IMR-90 (cell line): ENCODE measurements at regions not wholly inside any gene's neighbourhood (a gene's known extent, or its start where the extent isn't known, plus 50 kb on each side); places are given as distances from the start of the nearest gene placed in this dataset.

ENCODE experiments used
- ATAC-seq: fragments of 200-7000 bp; cut with Tn5 transposase; 2 replicates; pipeline ENCODE4 v1.9.1; 2020; ENCODE audit warnings: low read depth, mild to moderate bottlenecking, moderate library complexity
- BruUV-seq: library from RNA; stranded (reverse); fragments of 400-500 nt; replicated peaks from 2 replicates; lab custom pipeline; 2021; lab: Mats Ljungman, UMichigan
- CTCF ChIA-PET: fragments of 300-600 bp; formaldehyde crosslinking; extraction: SDS; loops from one replicate; lab custom pipeline; 2021; ENCODE audit warnings: antibody characterized with exemption; lab: Yijun Ruan, JAX
- POLR2A ChIA-PET: fragments of 300-600 bp; sonication (Branson Sonifier 250); formaldehyde crosslinking; loops from one replicate; lab custom pipeline; 2022; ENCODE audit warnings: antibody characterized with exemption; ENCODE audit not compliant: unreplicated experiment; lab: Charles Lee
- DNase-seq: peaks from one replicate; pipeline ENCODE4 v3.0.0; 2013
- H2AFZ ChIP-seq: replicated peaks from 2 replicates; pipeline ENCODE3; 2013; ENCODE audit warnings: low read length, mild to moderate bottlenecking; ENCODE audit not compliant: poor library complexity
- H2AK5ac ChIP-seq: 2 replicates; pipeline ENCODE4 v1.6.1; 2013; ENCODE audit warnings: low read depth, low read length, inconsistent platforms
- H2AK9ac ChIP-seq: replicated peaks from 2 replicates; pipeline ENCODE3; 2013; ENCODE audit warnings: mild to moderate bottlenecking, low read depth, low read length, moderate library complexity; ENCODE audit not compliant: poor library complexity
- H2BK120ac ChIP-seq: 2 replicates; pipeline ENCODE4 v1.6.1; 2013; ENCODE audit warnings: low read depth, low read length, inconsistent platforms
- H2BK15ac ChIP-seq: 3 replicates; pipeline ENCODE4 v1.6.1; 2013; ENCODE audit warnings: low read depth, low read length, inconsistent platforms
- H2BK20ac ChIP-seq: 2 replicates; pipeline ENCODE4 v1.6.1; 2013; ENCODE audit warnings: low read depth, mild to moderate bottlenecking, inconsistent platforms, low read length, moderate library complexity
- H2BK5ac ChIP-seq: 2 replicates; pipeline ENCODE4 v1.6.1; 2013; ENCODE audit warnings: mild to moderate bottlenecking, low read depth, low read length, inconsistent platforms; ENCODE audit not compliant: poor library complexity, severe bottlenecking
- H3K14ac ChIP-seq: replicated peaks from 2 replicates; pipeline ENCODE4 v1.6.1; 2013; ENCODE audit warnings: low read depth, low read length, inconsistent platforms
- H3K18ac ChIP-seq: 2 replicates; pipeline ENCODE4 v1.6.1; 2013; ENCODE audit warnings: low read depth, low read length, control low read depth
- H3K23ac ChIP-seq: 2 replicates; pipeline ENCODE4 v1.6.1; 2013; ENCODE audit warnings: low read depth, low read length, inconsistent platforms
- H3K27ac ChIP-seq: 2 replicates; pipeline ENCODE4 v1.5.1; 2013; ENCODE audit warnings: mild to moderate bottlenecking, control low read depth, low read length; ENCODE audit not compliant: insufficient read depth
- H3K27me3 ChIP-seq: 2 replicates; pipeline ENCODE4 v1.6.1; 2013; ENCODE audit warnings: low read length; ENCODE audit not compliant: control insufficient read depth, insufficient read depth
- H3K36me3 ChIP-seq: 2 replicates; pipeline ENCODE4 v1.6.1; 2013; ENCODE audit warnings: low read length, mixed read lengths; ENCODE audit not compliant: control insufficient read depth, insufficient read depth
- H3K4ac ChIP-seq: 2 replicates; pipeline ENCODE4 v1.6.1; 2013; ENCODE audit warnings: low read depth, low read length, inconsistent platforms
- H3K4me1 ChIP-seq: 2 replicates; pipeline ENCODE4 v1.6.1; 2013; ENCODE audit warnings: low read length, mixed read lengths; ENCODE audit not compliant: control insufficient read depth, insufficient read depth
- H3K4me2 ChIP-seq: 2 replicates; pipeline ENCODE4 v1.6.1; 2013; ENCODE audit warnings: low read depth, mild to moderate bottlenecking, control low read depth, low read length, moderate library complexity
- H3K4me3 ChIP-seq: 2 replicates; pipeline ENCODE4 v1.5.1; 2013; ENCODE audit warnings: low read depth, mild to moderate bottlenecking, control low read depth, low read length, moderate library complexity; ENCODE audit not compliant: insufficient read depth
- H3K56ac ChIP-seq: 2 replicates; pipeline ENCODE4 v1.6.1; 2013; ENCODE audit warnings: low read length, inconsistent platforms; ENCODE audit not compliant: insufficient read depth; ENCODE audit errors: extremely low read depth
- H3K79me1 ChIP-seq, 2 experiments: 2 replicates each; pipeline ENCODE4 v1.6.1; 2013; ENCODE audit warnings: low read length in 2 of 2, inconsistent platforms in 1 of 2, low read depth in 1 of 2
- H3K9ac ChIP-seq: 2 replicates; pipeline ENCODE4 v1.6.1; 2013; ENCODE audit warnings: low read depth, low read length, control low read depth
- H3K9me1 ChIP-seq: 2 replicates; pipeline ENCODE4 v1.6.1; 2013; ENCODE audit warnings: low read length, inconsistent platforms; ENCODE audit not compliant: insufficient read depth
- H3K9me3 ChIP-seq: 2 replicates; pipeline ENCODE4 v1.6.1; 2013; ENCODE audit warnings: low read length; ENCODE audit not compliant: control insufficient read depth, insufficient read depth
- H4K20me1 ChIP-seq: 2 replicates; pipeline ENCODE4 v1.6.1; 2013; ENCODE audit warnings: low read length, inconsistent platforms; ENCODE audit not compliant: insufficient read depth
- H4K5ac ChIP-seq: 2 replicates; pipeline ENCODE4 v1.6.1; 2013; ENCODE audit warnings: mild to moderate bottlenecking, low read depth, low read length, control low read depth
- H4K8ac ChIP-seq, 2 experiments: 2 replicates each; pipeline ENCODE4 v1.6.1; 2013; ENCODE audit warnings: low read depth in 2 of 2, low read length in 2 of 2, control low read depth in 1 of 2, inconsistent platforms in 1 of 2
- H4K91ac ChIP-seq: 2 replicates; pipeline ENCODE4 v1.6.1; 2013; ENCODE audit warnings: low read depth, low read length, inconsistent platforms; ENCODE audit not compliant: insufficient read depth
- BHLHE40 ChIP-seq: fragments of 150-350 bp; IDR thresholded peaks from 2 replicates; pipeline ENCODE4 v1.6.1; 2016; ENCODE audit warnings: mild to moderate bottlenecking, low read depth, low read length
- CEBPB ChIP-seq: IDR thresholded peaks from 2 replicates; pipeline ENCODE4 v1.6.1; 2012; ENCODE audit warnings: low read depth, low read length, improper control_type of control experiment
- MAFK ChIP-seq: IDR thresholded peaks from 2 replicates; pipeline ENCODE4 v1.6.1; 2012; ENCODE audit warnings: low read depth, low read length, improper control_type of control experiment
- RCOR1 ChIP-seq: IDR thresholded peaks from 2 replicates; pipeline ENCODE4 v1.6.1; 2012; ENCODE audit warnings: mild to moderate bottlenecking, low read length, improper control_type of control experiment; ENCODE audit not compliant: insufficient replicate concordance
- RFX5 ChIP-seq: IDR thresholded peaks from 2 replicates; pipeline ENCODE4 v1.8.0; 2012; ENCODE audit warnings: low read depth, mild to moderate bottlenecking, low read length, moderate library complexity
- USF2 ChIP-seq: fragments of 150-350 bp; IDR thresholded peaks from 2 replicates; pipeline ENCODE4 v1.6.1; 2017; ENCODE audit warnings: mild to moderate bottlenecking, antibody characterized with exemption, low read length, low read depth
- WGBS, 2 experiments: methylation state at CpG; one replicate each; pipeline versions ENCODE4 v1.1.5 to v1.1.7; 2013; ENCODE audit warnings: missing lambda C conversion rate in 2 of 2; ENCODE audit not compliant: insufficient read length in 1 of 2; ENCODE audit errors: extremely low coverage in 2 of 2; 5-methylcytosine and 5-hydroxymethylcytosine counted together
- dilution Hi-C: fragments of 300-500 bp; cut with HindIII; formaldehyde crosslinking; loops from one replicate; pipeline ENCODE4 v1.14.3; 2018; ENCODE audit warnings: low sequenced_read_pairs; ENCODE audit not compliant: unreplicated experiment
- in situ Hi-C: fragments of 300-500 bp; cut with MboI; formaldehyde crosslinking; loops from 3 replicates; pipeline ENCODE4 v1.14.3; 2019; ENCODE audit warnings: low sequenced_read_pairs, inconsistent platforms, mixed read lengths
- intact Hi-C: fragments of 100-400 bp; cut with micrococcal nuclease; formaldehyde crosslinking; loops from 2 replicates; pipeline ENCODE4 v1.10.0; 2022

GRCh38 chr5:42888771-42889170 is 77.1 kb upstream of the SELENOP start:
- ChIA-PET POLR2A (no interaction called here), CTCF (interaction anchor here (0.7 to 2.5 kb wide), 5 partner anchors 9 to 165 kb away, joined by 3 to 14 read pairs (median 4); no protein-coding TSS in a partner anchor)
- Histone ChIP-seq H2AK5ac (no peak overlapping the region), H4K91ac (no peak overlapping the region), H2BK20ac (no peak overlapping the region), H3K9me3 (no peaks in the 10 kb centered on the region), H3K27me3 (peaks cover 9% of the 10 kb centered on the region), H4K20me1 (no peaks in the 10 kb centered on the region), H4K8ac (no peak overlapping the region), H3K18ac (no peak overlapping the region), H3K9me1 (no peaks in the 10 kb centered on the region), H3K27ac (no peak overlapping the region), H3K4me2 (no peak overlapping the region), H3K4ac (no peak overlapping the region), H2BK120ac (no peak overlapping the region), H4K5ac (no peak overlapping the region), H3K9ac (no peak overlapping the region), H2AFZ (no peak overlapping the region), H2BK15ac (no peak overlapping the region), H3K23ac (no peak overlapping the region), H3K4me1 (no peaks in the 10 kb centered on the region; the same call in 1 of the 2 replicates), H3K14ac (no peak overlapping the region), H3K79me1 (no peaks in the 10 kb centered on the region), H2BK5ac (no peak overlapping the region), H2AK9ac (no peak overlapping the region), H3K56ac (no peak overlapping the region), H3K36me3 (no peaks in the 10 kb centered on the region), H3K4me3 (no peak overlapping the region)
- intact Hi-C loops: loop anchor here (2.0 to 10.0 kb wide), 5 partner anchors 124 to 1031 kb away; partner anchors contain the start of gene GHR
- in situ Hi-C loops: no loop called here
- dilution Hi-C loops: no loop called here
- no TSS peak for BruUV-seq
- DNase-seq (no peak), ATAC-seq (no peak)
- WGBS, 2 experiments: no CpG with 5 or more reads among the region's 7 CpGs
- no peak for TF ChIP-seq CEBPB
- no peak for TF ChIP-seq RCOR1
- no peak for TF ChIP-seq RFX5
- no peak for TF ChIP-seq USF2
- TF ChIP-seq BHLHE40: no peak
- TF ChIP-seq MAFK: no peak
